Hematopoietic multipotent progenitor cell treated with erythropoietin and hydrocortisone succinate and interleukin-3 and kit ligand, for 4 days (in vitro differentiated cells): ENCODE measurements at regions not wholly inside any gene's neighbourhood (a gene's known extent, or its start where the extent isn't known, plus 50 kb on each side); places are given as distances from the start of the nearest gene placed in this dataset.
"Not testable (repeated sequence)": the region's sequence is repeated elsewhere in the genome, so short reads cannot be mapped to it uniquely, and the experiment has no call there.

Experiments used
- DNase-seq: peaks from one replicate; pipeline ENCODE4 v3.0.0-alpha.2; 2015

DNA sequence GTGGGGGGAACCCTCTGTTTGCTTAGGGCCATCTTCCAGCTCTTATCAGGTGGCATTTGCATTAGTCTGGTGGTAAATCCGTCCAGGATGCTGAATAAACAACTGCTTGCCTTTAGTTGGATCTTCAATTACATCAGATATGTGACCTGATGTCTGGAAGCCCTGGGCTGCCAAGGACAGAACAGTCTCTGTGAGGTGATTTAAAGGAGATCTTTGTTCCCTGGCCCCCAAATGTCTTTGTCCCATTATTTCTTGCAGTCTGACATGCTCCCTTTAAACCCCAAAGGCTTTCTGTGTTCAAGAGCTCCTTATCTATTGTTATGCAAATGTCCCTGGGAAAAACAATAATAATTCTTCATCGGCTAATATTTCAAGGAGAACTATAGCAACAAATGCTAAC lies 84.6 kb upstream of the SPTLC3 start:
- DNase-seq, result no peak

DNA sequence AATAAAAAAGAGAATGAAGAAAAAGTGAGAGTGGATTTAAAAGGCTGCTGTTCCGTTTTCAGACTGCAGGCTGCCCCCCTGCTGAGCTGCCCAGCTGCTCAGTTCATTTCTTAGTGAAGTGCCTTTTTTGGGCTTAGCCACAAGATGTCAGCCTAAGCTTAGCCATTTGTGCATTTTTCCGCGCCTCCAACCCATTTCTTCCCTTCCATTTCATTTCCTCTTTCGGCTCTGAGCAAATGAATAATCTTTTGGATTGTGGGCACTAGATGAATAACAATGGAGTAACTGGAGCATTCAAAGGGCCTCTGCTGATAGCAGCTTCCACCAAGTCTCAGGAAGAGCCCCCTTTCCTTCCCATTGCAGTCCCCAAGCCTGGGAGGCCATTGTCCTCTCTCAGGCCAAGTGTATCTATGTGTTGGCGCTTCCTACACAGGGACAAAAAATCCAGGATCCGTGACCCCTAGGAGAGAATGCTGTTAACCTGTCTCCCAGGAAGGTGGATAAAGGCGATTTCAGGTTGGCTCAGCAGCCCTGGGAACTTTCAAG lies 83.5 kb upstream of the SPTLC3 start:
- peak; percentile 92 for DNase-seq

DNA sequence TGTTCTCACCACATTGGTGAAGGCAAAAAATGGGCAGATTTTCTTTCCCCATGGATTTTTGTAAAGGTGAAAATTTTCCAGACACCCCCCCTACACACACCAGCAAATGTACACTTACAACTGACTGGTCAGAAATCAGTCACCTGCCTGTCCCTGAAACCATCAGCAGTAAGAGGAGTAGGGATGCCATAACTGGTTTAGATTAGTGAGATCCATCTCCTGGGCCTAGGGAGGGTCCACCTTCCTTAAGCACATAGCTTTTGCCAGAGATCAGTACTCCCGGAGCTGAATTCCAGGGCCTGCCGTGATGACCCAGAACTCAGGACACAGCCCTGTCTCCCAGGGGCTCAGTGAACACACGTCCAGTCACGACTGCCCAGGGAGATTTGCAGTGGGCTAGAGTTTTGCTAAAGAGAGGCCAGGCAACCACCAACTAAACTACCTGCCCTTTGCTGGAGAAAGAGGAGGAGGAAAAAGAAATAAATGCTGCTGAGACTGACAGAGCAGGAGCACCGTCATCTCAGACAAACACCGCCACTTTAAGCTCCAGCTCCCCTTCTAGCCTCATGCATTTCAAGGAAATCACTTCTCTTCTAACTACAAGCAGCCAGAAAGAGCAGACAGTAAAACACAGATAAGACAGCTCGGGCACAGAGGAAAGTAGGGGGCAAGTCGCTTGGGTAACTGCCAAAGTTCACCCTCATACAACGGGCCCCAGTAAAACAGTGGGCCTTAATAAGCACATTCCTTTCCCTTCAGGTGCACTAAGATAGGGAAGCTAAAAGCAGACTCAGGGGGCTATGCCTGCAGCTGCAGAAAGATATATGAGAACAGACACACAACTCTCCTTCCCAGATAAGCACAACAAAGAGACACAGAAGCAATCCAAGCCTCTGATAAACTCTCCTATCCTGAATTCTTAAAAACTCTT lies 82.6 kb upstream of the SPTLC3 start:
- DNase-seq, result peak; percentile 64

DNA sequence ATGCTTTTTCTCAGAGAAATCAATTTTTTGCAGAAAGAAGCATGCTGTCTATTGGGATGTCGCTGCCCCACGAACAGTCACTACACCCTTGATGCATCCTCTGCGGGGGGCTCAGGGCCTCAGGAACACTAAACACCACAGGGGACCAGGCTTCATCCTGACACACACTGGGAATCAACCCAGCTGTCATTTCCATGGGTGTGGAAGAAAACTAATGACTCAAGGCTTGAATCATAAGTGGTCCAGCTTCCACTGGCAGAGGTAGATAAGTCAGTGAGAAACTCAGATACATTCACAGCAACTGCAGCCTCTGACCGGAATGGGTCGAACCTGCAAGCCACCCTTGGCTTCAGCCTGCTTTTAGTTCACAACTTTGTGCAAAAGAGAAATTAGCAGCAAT lies 81.3 kb upstream of the SPTLC3 start:
- no peak for DNase-seq

DNA sequence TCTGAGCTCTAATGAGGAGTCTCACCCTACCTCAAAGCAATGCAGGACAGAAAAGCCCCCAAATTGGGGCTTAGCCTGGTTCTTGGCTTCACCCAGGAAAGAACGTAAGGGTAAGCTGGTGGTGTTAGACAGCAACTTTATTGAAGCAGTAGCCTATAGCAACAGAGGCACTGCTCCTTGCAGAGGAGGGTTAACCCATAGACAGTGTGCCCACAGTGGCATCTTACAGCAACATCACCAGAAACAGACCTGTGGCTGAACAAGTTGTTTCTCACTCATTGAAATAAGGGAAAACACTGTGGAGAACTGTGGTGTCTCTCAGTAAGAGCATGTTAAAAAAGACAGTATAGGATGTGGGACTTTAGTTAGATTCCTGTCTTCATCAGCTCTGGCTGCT lies 80.4 kb upstream of the SPTLC3 start:
- DNase-seq, result peak; percentile 7

DNA sequence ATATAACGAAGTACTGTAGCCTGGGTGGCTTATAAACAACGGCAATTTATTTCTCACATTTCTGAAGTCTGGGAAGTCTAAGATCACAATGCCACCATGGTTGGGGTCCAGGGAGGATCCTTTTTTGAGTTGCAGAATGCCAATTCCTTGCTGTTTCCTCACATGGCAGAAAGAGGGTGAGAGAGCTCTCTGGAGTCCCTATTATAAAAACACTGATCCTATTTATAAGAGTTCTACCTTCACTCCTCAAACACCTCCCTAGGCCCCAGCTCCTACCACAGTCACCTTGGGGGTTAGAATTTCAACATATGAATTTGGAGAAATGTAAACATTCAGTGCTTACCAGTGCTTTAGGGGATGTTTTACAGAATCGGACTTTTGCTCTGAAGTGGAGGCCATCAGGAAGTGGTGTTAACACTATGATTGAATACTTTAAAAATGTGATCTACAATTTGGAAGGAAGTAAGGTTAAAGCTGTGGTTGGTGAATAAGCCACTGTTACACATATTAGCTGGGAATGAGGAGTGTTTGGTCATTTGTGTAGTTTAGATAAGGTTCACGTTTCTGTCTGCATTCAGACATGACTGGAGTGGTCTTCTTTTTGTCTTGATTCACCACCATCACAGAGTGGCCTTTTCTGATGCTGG lies 79.9 kb upstream of the SPTLC3 start:
- DNase-seq, result peak; percentile 69

DNA sequence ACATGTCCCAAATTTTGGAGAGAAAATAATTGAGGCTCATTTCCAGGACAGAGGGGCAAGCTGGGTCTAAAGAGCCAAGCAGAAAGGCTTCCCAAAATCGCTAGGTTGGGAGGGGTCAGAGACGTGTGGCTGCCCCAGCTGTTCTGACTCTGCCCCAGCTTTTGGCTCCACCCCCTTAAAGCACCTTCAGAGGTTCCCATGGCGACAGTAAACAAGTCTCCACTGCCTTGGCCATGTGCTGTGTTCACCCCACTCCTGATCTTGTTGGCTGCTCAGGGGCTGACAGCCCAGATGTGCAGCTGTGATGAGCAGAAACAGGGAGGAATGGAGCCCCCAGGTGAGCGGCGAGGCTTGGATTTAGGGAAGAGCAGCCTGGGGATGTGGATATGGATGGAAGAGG lies 72.8 kb upstream of the SPTLC3 start:
- DNase-seq, result no peak

DNA sequence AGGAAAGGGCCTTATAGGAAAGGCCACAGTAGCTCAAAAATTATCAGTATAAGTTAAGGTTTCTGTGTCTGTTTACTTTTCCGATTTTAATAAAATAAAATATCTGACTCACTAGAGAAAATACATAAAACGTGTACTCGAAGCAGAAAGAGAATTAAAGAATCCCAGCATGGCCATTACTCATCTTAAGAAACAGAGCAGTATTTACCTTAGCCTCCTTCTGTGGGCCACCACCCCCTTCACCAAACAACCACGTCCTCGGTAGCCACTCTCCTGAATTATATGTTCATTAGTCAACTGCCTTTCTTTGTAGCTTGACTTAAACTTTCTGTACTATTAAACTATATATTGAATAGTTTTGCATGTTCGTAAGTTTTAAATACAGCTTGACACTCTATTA lies 72.2 kb upstream of the SPTLC3 start:
- DNase-seq, result no peak

DNA sequence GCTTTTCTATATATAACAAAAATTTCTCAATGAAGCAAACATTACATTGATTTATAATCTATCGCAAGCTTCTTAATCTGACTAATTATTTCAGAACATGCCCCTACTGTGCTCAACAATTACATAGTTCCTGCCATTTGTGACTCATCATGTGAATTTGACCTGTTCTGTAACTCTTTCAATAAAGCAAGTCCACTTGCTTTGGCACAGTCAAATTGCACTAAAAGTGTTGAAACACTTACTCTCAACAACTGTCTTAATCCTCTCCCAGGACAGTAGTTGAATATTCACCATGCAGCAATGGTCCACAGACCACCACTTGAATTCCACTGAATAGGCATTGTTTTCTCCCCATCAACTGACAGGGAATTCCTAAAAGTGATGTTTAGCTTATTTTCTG lies 67.7 kb upstream of the SPTLC3 start:
- no peak for DNase-seq

DNA sequence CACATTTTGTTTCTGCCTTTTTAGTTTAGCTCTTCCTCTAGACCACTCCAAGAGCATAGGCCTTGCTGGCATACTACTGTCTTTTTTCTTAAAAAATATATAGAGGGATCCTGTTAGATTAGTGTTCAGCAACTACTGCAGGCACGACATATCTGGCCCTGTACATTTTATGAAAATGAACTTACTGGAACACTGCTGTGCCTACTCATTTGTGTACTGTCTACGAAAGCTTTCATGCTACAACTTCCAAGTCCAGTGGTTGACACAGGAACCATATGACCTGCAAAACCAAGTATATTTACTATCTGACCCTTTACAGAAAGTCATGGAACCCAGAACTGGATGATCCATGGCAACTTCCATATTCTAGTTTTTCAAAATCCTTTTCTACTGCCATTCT lies 66.6 kb upstream of the SPTLC3 start:
- no peak for DNase-seq

DNA sequence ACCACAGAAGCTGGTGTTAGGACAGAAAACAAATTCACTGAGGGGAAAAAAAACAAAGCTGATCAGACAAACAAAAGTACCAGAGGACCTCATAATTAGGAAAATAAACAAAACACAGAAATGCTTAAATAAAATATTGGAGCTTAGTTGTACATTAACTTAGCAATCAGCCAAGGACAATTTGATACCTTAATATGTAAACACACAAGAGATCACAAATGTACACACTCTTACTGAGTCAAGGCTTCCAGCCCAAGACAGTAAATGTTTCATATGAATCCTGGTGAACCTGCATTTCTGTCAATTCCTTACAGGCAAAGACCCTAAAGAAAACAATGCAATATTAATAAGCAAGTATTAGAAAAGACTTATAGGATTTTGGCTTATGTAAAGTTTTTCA lies 62.0 kb upstream of the SPTLC3 start:
- DNase-seq, result no peak

DNA sequence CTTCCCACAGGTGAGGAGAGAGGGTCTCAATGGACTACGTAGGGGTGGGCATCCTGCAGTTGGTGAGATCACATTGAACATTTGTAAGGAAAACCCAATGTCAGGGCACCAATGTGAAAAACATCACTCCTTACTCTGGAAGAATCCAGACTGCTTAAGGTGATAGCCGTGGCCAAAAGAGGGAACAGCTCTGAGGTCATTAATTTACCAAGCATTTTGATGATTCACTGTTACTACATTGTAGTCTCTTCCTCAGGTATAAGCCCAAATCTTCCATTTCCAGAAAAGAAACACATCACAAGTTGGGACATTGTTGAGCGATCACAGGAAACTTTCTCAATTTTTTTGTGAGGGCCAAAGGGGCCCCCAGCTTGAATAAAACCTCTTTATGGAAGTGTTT lies 61.1 kb upstream of the SPTLC3 start:
- DNase-seq, result no peak

DNA sequence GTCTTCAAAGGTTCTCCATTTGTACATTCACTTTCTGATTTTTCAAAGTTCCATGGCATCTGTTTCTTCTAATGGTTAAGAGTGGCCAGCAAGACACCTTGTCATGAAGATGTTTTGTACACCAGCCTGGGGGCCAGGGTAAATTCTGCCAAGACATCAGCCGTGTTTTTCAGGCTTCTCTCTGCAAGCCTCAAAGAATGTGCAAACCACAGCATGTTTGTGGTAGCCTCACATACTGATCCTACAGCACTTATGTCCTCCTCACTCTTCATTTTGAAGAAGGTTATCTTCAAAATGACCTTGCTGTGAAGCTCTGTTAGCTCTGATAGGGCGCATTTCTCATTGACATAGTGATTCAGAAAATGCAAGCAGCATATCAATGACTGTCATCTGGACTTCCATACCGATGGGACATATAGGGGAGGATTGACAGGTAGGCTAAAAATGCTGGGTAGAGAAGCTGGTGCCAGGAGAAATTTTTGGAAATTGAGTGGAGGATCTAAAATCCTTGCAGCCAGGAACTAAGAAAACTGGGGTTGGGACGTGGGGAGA lies 59.3 kb upstream of the SPTLC3 start:
- DNase-seq, result no peak

DNA sequence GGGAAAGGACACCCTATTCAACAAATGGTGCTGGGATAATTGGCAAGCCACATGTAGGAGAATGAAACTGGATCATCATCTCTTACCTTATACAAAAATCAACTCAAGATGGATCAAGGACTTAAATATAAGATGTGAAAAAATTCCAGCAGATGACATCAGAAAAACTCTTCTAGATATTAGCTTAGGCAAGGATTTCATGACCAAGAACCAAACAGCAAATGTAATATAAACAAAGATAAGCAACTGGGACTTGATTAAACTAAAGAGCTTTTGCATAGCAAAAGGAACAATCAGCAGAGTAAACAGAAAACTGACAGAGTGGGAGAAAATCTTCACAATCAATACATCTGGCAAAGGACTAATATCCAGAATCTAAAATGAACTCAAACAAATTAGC lies 54.5 kb upstream of the SPTLC3 start:
- DNase-seq, result not testable (repeated sequence)

DNA sequence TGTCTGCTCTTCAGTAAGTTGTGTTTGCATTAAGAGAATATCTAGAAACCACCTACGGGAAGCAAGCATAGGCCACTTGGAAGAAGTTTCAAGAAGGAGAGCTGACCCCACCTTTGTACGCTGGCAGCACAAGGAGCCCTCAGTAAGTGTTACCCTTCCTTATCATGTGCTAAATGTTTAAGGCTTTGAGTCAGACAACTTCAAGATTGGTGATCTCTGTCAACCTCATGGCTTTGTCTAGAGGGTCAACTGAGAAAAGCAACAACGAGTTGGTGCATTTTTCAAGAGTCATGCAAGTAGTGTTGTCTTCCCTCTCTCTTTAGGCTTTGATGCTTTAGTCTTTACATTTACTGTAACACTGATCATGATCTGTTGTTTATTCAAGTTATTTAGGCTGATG lies 53.2 kb upstream of the SPTLC3 start:
- DNase-seq, result no peak

DNA sequence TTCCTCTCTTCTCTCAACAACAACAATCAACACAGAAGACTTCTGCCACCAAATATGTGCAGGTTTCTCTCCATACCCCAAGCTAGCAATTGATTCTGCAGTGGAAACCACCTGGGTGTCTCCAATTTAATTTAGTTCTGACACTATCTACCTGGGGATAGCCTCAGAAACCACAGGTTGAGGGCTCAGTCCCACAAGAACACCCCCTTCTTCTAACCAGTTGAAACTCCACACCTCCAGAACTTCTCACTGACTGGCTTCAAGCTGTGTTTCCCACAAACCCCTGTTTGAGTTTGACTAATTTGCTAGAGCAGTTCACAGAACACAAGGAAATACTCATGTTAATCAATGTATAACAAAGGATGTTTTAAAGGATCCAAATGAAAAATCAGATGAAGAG lies 52.5 kb upstream of the SPTLC3 start:
- no peak for DNase-seq

DNA sequence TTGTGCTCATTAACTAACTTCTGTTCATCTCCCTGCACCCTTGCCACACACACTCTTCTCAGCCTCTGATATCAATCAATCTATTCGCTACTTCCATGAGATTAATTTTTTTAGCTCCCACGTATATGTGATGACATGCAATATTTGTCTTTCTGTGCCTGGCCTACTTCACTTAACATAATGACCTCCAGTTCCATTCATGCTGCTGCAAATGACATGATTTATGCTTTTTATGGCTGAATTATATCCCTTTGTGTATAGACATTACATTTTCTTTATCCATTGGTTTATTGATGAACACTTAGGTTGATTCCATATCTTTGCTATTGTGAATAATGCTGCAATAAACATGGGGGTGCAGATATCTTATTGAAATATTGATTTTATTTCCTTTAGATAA lies 50.8 kb upstream of the SPTLC3 start:
- DNase-seq, result no peak
